ENCODE measurements at regions not wholly inside any gene's neighbourhood (a gene's known extent, or its start where the extent isn't known, plus 50 kb on each side); places are given as distances from the start of the nearest gene placed in this dataset.

DNA sequence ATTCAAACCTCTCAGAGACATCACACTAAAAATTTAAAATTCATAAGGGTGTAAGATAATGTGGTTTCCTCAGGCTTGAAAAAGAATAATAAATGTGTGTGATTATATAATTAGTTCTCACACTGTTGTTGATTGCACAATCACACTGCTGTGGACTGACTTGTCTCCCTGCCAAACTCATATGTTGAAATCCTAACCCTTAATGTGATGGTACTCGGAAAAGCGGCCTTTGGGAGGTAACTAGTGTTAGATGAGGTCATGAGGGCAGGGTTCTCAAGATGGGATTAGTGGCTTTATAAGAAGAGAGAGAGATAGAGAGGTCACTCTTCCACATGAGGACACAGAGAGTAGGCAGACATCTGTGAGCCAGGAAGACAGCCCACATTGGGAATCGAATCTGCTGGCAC lies 128.5 kb upstream of the COL1A2 start:
- H2BK120ac ChIP-seq (ENCODE audit: insufficient read depth, low read length, poor library complexity) = no peak overlapping the region
- WGBS (ENCODE audit: extremely low coverage, insufficient coverage, insufficient read length) = no CpG with 5 or more reads among the region's 3 CpGs

DNA sequence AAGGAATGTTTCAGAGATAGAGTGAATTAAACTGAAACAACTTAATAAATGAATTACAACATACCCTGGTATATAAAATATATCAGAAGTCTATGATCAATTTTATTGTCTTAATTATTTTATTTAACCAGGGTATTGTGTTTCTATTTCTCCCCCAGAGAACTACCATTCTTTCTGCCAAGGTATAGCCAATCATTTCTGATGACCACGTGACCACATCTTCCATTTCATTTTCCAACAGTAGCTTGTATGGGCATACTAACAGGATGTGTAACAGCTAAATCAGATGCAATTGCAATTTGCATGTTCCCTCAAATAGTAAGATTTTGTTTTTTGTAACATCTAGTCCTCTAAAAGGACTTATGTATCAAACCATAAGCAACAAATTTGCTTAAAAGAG lies 123.9 kb upstream of the COL1A2 start:
- Histone ChIP-seq H3K79me2 (ENCODE audit: control insufficient read depth, insufficient read depth, low read length, poor library complexity) (no peaks in the 10 kb centered on the region), H3K9me3 (ENCODE audit: insufficient read depth, low read depth, low read length) (no peaks in the 10 kb centered on the region), H2BK5ac (ENCODE audit: low read depth, low read length, poor library complexity) (no peak overlapping the region), H4K8ac (ENCODE audit: low read depth, low read length) (no peak overlapping the region), H3K4me2 (ENCODE audit: low read length) (no peak overlapping the region), H2BK120ac (ENCODE audit: insufficient read depth, low read length, poor library complexity) (no peak overlapping the region), H3K27ac (ENCODE audit: low read depth, low read length) (no peak overlapping the region), H3K79me1 (ENCODE audit: low read length) (no peaks in the 10 kb centered on the region), H4K12ac (ENCODE audit: low read depth, low read length) (no peak overlapping the region), H2AK5ac (ENCODE audit: low read length) (no peak overlapping the region), H4K91ac (ENCODE audit: low read depth, low read length) (no peak overlapping the region), H3K27me3 (ENCODE audit: insufficient read depth, low read length) (no peaks in the 10 kb centered on the region), H3K23ac (ENCODE audit: low read length) (no peak overlapping the region), H3K4ac (ENCODE audit: low read depth, low read length) (no peak overlapping the region), H3K4me3 (ENCODE audit: low read depth, low read length) (no peak overlapping the region), H2AFZ (ENCODE audit: insufficient read depth, low read length, poor library complexity) (no peak overlapping the region), H3K36me3 (ENCODE audit: control insufficient read depth in 1 of 2, insufficient read depth in 2 of 2, low read length in 2 of 2) (no peaks in the 10 kb centered on the region), H3K18ac (ENCODE audit: low read length) (no peak overlapping the region), H3K9ac (ENCODE audit: low read length) (no peak overlapping the region), H3K4me1 (ENCODE audit: control insufficient read depth in 1 of 2, insufficient read depth in 2 of 2, low read length in 2 of 2) (no peaks in the 10 kb centered on the region), H3K14ac (ENCODE audit: low read length) (no peak overlapping the region), H2BK12ac (ENCODE audit: low read length) (no peak overlapping the region)
- no CpG with 5 or more reads among the region's 1 CpG for WGBS (ENCODE audit: extremely low coverage, insufficient coverage, insufficient read length)
- no peak for DNase-seq

More for the DNA sequence above, 128.5 kb upstream of the COL1A2 start:
- Histone ChIP-seq H3K36me3 (ENCODE audit: control insufficient read depth in 1 of 2, insufficient read depth in 2 of 2, low read length in 2 of 2) (no peaks in the 10 kb centered on the region), H2AFZ (ENCODE audit: insufficient read depth, low read length, poor library complexity) (no peak overlapping the region), H3K9ac (ENCODE audit: low read length) (no peak overlapping the region), H4K8ac (ENCODE audit: low read depth, low read length) (no peak overlapping the region), H3K23ac (ENCODE audit: low read length) (no peak overlapping the region), H4K12ac (ENCODE audit: low read depth, low read length) (no peak overlapping the region), H4K91ac (ENCODE audit: low read depth, low read length) (no peak overlapping the region), H3K79me1 (ENCODE audit: low read length) (no peaks in the 10 kb centered on the region), H3K79me2 (ENCODE audit: control insufficient read depth, insufficient read depth, low read length, poor library complexity) (no peaks in the 10 kb centered on the region), H2AK5ac (ENCODE audit: low read length) (no peak overlapping the region), H2BK5ac (ENCODE audit: low read depth, low read length, poor library complexity) (no peak overlapping the region), H3K4me1 (ENCODE audit: control insufficient read depth in 1 of 2, insufficient read depth in 2 of 2, low read length in 2 of 2) (no peaks in the 10 kb centered on the region), H3K18ac (ENCODE audit: low read length) (no peak overlapping the region), H3K9me3 (ENCODE audit: insufficient read depth, low read depth, low read length) (no peaks in the 10 kb centered on the region), H3K14ac (ENCODE audit: low read length) (no peak overlapping the region), H3K4me2 (ENCODE audit: low read length) (no peak overlapping the region), H3K27ac (ENCODE audit: low read depth, low read length) (no peak overlapping the region), H3K4me3 (ENCODE audit: low read depth, low read length) (no peak overlapping the region), H3K27me3 (ENCODE audit: insufficient read depth, low read length) (no peaks in the 10 kb centered on the region), H2BK12ac (ENCODE audit: low read length) (no peak overlapping the region), H3K4ac (ENCODE audit: low read depth, low read length) (no peak overlapping the region)
- DNase-seq = peak; percentile 12 to 46

DNA sequence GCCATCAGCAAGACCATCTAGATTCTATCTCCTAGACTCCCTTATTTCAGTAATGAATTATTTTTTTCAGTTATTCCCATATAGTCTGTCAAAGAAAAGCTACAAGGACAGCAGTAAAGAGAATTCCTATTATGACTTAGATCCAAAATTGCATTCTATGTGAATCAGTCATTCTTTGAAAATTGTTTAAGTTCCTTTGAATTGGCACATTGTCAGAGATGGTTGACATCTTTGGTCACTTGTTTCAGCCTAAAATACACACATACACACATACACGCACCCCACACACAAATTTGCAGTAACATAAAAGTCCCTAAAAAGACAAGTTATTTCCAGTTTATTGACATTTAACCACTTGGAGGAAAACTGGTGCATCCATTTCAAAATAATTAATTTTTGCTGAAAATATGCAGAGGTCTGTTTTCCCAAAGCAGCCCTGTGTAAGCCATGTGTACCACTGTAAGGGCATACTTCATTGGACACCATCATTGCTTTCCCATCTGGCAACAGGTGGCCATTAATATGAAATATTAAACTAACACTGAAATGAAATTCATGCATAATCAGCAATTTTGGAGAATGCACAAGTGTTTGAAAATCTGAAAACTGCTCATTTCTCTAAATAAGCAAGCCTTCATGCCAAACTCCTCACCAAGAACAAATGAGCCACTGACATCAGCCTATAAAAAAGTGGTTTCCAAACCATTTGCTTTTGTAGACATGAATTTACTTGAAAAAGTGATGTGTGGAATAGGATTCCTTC lies 121.7 kb upstream of the COL1A2 start:
- H3K18ac ChIP-seq (ENCODE audit: low read length) = no peak overlapping the region
- no peak overlapping the region for H3K4me2 ChIP-seq (ENCODE audit: low read length)
- H2BK120ac ChIP-seq (ENCODE audit: insufficient read depth, low read length, poor library complexity) = no peak overlapping the region
- no peaks in the 10 kb centered on the region for H3K36me3 ChIP-seq (ENCODE audit: control insufficient read depth in 1 of 2, insufficient read depth in 2 of 2, low read length in 2 of 2)
- no peaks in the 10 kb centered on the region for H3K27me3 ChIP-seq (ENCODE audit: insufficient read depth, low read length)
- H3K9me3 ChIP-seq (ENCODE audit: insufficient read depth, low read depth, low read length) = no peaks in the 10 kb centered on the region
- H3K79me1 ChIP-seq (ENCODE audit: low read length) = no peaks in the 10 kb centered on the region
- H3K27ac ChIP-seq (ENCODE audit: low read depth, low read length) = no peak overlapping the region
- no peaks in the 10 kb centered on the region for H3K79me2 ChIP-seq (ENCODE audit: control insufficient read depth, insufficient read depth, low read length, poor library complexity)
- no peak overlapping the region for H3K14ac ChIP-seq (ENCODE audit: low read length)
- H4K8ac ChIP-seq (ENCODE audit: low read depth, low read length) = no peak overlapping the region
- H4K91ac ChIP-seq (ENCODE audit: low read depth, low read length) = no peak overlapping the region
- H2BK5ac ChIP-seq (ENCODE audit: low read depth, low read length, poor library complexity) = no peak overlapping the region
- no CpG with 5 or more reads among the region's 1 CpG for WGBS (ENCODE audit: extremely low coverage, insufficient coverage, insufficient read length)
- H2BK12ac ChIP-seq (ENCODE audit: low read length) = no peak overlapping the region
- no peak overlapping the region for H3K9ac ChIP-seq (ENCODE audit: low read length)
- H3K23ac ChIP-seq (ENCODE audit: low read length) = no peak overlapping the region
- no peak overlapping the region for H4K12ac ChIP-seq (ENCODE audit: low read depth, low read length)
- no peak overlapping the region for H3K4ac ChIP-seq (ENCODE audit: low read depth, low read length)
- H2AFZ ChIP-seq (ENCODE audit: insufficient read depth, low read length, poor library complexity) = no peak overlapping the region
- no peak overlapping the region for H2AK5ac ChIP-seq (ENCODE audit: low read length)
- no peaks in the 10 kb centered on the region for H3K4me1 ChIP-seq (ENCODE audit: control insufficient read depth in 1 of 2, insufficient read depth in 2 of 2, low read length in 2 of 2)
- no peak overlapping the region for H3K4me3 ChIP-seq (ENCODE audit: low read depth, low read length)
- DNase-seq = peak in 1 of 2 donors; percentile 53

DNA sequence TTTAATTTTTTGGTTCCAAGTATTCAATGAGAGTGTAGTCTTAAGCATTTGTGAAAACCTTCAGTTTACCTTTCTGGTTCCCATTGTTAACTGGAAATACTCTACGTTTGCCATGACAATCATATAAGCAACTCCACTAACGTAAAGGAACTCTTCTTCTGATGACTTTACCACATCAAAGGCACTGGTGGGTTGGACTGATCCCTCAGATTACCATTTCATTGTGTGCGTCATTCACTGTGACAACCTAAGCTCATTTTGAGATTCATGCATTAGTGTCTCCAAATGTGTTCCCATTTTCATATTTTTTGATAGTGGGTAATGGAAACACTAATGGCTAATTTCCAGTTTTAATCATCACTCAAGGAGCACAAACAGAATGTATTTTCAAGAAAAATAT lies 119.9 kb upstream of the COL1A2 start:
- Histone ChIP-seq H3K9ac (ENCODE audit: low read length) (no peak overlapping the region), H3K27me3 (ENCODE audit: insufficient read depth, low read length) (no peaks in the 10 kb centered on the region), H2AK5ac (ENCODE audit: low read length) (no peak overlapping the region), H3K14ac (ENCODE audit: low read length) (no peak overlapping the region), H3K27ac (ENCODE audit: low read depth, low read length) (no peak overlapping the region), H4K91ac (ENCODE audit: low read depth, low read length) (no peak overlapping the region), H3K4ac (ENCODE audit: low read depth, low read length) (no peak overlapping the region), H3K9me3 (ENCODE audit: insufficient read depth, low read depth, low read length) (no peaks in the 10 kb centered on the region), H2BK5ac (ENCODE audit: low read depth, low read length, poor library complexity) (no peak overlapping the region), H3K23ac (ENCODE audit: low read length) (no peak overlapping the region), H3K79me1 (ENCODE audit: low read length) (no peaks in the 10 kb centered on the region), H3K4me3 (ENCODE audit: low read depth, low read length) (no peak overlapping the region), H4K12ac (ENCODE audit: low read depth, low read length) (no peak overlapping the region), H4K8ac (ENCODE audit: low read depth, low read length) (no peak overlapping the region), H3K4me2 (ENCODE audit: low read length) (no peak overlapping the region), H3K4me1 (ENCODE audit: control insufficient read depth in 1 of 2, insufficient read depth in 2 of 2, low read length in 2 of 2) (no peaks in the 10 kb centered on the region), H2BK12ac (ENCODE audit: low read length) (no peak overlapping the region), H3K18ac (ENCODE audit: low read length) (no peak overlapping the region), H3K36me3 (ENCODE audit: control insufficient read depth in 1 of 2, insufficient read depth in 2 of 2, low read length in 2 of 2) (no peaks in the 10 kb centered on the region), H2BK120ac (ENCODE audit: insufficient read depth, low read length, poor library complexity) (no peak overlapping the region), H2AFZ (ENCODE audit: insufficient read depth, low read length, poor library complexity) (no peak overlapping the region), H3K79me2 (ENCODE audit: control insufficient read depth, insufficient read depth, low read length, poor library complexity) (no peaks in the 10 kb centered on the region)
- no CpG with 5 or more reads among the region's 3 CpGs for WGBS (ENCODE audit: extremely low coverage, insufficient coverage, insufficient read length)
- no peak for DNase-seq
